Colonic mucosa (tissue), 4 donors: ENCODE measurements at regions not wholly inside any gene's neighbourhood (a gene's known extent, or its start where the extent isn't known, plus 50 kb on each side); places are given as distances from the start of the nearest gene placed in this dataset.

Source experiments
- DNase-seq: peaks from one replicate; pipeline ENCODE4 v3.0.0-alpha.2; 2020
- H3K27ac ChIP-seq: fragments of 200-600 bp; one replicate; pipeline ENCODE4 v1.8.0; 2021
- H3K27me3 ChIP-seq: fragments of 200-600 bp; one replicate; pipeline ENCODE4 v1.8.0; 2021
- H3K36me3 ChIP-seq: fragments of 200-600 bp; one replicate; pipeline ENCODE4 v1.8.0; 2021
- H3K4me1 ChIP-seq: fragments of 200-600 bp; one replicate; pipeline ENCODE4 v1.8.0; 2021; ENCODE audit warnings: mild to moderate bottlenecking
- H3K4me3 ChIP-seq: fragments of 200-600 bp; one replicate; pipeline ENCODE4 v1.8.0; 2021
- H3K9ac ChIP-seq, 2 donors: one replicate each; pipeline ENCODE4 v1.7.0; 2013; ENCODE audit warnings: control low read depth in 2 of 2, low read depth in 2 of 2, low read length in 2 of 2
- H3K9me3 ChIP-seq: fragments of 200-600 bp; one replicate; pipeline ENCODE4 v1.8.0; 2021
- intact Hi-C: fragments of 100-400 bp; cut with DNase I; formaldehyde crosslinking; loops from one replicate; pipeline ENCODE4 v1.14.1; 2022
- TF ChIP-seq, protein P1 (sequence below): fragments of 200-600 bp; IDR thresholded peaks from one replicate; pipeline ENCODE4 v1.8.0; 2022; ENCODE audit warnings: antibody characterized with exemption, mild to moderate bottlenecking
- donor health status: healthy.
- donor health status: DM: no; HTN: no; CAD: no.
- donor health status: DM: no; HTN: no; CAD: no.

DNA sequence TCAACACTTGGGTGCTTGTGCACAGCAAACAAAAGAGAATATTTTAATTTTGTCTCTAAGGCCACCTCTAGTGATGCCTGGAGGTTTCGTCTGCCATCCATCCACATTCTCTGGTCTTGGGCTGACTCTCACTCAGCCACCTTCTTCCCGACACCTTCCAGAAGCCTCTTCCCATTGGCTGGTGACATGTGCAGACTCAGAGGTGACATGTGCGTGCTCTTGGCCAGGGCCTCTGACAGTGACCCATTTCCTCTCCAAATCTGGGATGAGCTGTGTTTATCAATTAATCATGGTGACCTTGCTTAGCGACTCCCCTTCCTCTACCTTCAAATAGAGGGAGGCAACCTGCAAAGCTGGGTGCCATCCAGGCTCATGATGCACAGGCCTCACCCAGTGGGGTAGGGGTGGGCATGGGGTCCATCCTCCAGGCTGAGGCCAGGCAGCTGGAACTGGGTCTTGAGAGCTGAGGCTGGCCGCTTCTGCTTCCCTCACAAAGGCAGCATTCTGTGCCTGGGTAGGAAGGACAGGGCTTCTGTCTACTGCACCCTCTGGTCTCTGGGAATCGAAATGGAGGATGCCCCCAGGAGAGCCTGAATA lies 91.8 kb downstream of the DHCR7 start:
- Histone ChIP-seq H3K9me3 (no peaks in the 10 kb centered on the region), H3K4me1 (no peaks in the 10 kb centered on the region), H3K27ac (no peak overlapping the region), H3K4me3 (no peak overlapping the region), H3K9ac (no peak overlapping the region), H3K36me3 (no peaks in the 10 kb centered on the region), H3K27me3 (no peaks in the 10 kb centered on the region)
- TF ChIP-seq, protein P1, sequence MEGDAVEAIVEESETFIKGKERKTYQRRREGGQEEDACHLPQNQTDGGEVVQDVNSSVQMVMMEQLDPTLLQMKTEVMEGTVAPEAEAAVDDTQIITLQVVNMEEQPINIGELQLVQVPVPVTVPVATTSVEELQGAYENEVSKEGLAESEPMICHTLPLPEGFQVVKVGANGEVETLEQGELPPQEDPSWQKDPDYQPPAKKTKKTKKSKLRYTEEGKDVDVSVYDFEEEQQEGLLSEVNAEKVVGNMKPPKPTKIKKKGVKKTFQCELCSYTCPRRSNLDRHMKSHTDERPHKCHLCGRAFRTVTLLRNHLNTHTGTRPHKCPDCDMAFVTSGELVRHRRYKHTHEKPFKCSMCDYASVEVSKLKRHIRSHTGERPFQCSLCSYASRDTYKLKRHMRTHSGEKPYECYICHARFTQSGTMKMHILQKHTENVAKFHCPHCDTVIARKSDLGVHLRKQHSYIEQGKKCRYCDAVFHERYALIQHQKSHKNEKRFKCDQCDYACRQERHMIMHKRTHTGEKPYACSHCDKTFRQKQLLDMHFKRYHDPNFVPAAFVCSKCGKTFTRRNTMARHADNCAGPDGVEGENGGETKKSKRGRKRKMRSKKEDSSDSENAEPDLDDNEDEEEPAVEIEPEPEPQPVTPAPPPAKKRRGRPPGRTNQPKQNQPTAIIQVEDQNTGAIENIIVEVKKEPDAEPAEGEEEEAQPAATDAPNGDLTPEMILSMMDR: no peak
- intact Hi-C loops: no loop called here
- no peak for DNase-seq

DNA sequence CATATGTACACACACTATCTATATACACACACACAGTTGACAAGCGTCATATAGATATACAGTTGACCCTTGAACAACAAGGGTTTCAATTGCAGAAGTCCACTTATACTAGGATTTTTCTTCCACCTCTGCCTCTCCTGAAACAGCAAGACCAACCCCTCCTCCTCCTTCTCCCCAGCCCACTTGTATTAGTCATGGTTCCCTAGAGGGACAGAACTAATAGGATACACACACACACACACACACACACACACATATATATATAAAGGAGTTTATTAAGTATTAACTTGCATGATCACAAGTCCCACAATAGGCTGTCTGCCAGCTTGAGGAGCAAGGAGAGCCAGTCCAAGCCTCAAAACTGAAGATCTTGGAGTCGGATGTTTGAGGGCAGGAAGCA lies 92.9 kb downstream of the DHCR7 start:
- H3K4me1 ChIP-seq: no peaks in the 10 kb centered on the region
- no peak for DNase-seq
- no peak overlapping the region for H3K9ac ChIP-seq
- no peaks in the 10 kb centered on the region for H3K27me3 ChIP-seq
- intact Hi-C loops: no loop called here
- TF ChIP-seq, protein P1: no peak
- no peak overlapping the region for H3K4me3 ChIP-seq
- no peak overlapping the region for H3K27ac ChIP-seq
- no peaks in the 10 kb centered on the region for H3K36me3 ChIP-seq
- H3K9me3 ChIP-seq: no peaks in the 10 kb centered on the region

DNA sequence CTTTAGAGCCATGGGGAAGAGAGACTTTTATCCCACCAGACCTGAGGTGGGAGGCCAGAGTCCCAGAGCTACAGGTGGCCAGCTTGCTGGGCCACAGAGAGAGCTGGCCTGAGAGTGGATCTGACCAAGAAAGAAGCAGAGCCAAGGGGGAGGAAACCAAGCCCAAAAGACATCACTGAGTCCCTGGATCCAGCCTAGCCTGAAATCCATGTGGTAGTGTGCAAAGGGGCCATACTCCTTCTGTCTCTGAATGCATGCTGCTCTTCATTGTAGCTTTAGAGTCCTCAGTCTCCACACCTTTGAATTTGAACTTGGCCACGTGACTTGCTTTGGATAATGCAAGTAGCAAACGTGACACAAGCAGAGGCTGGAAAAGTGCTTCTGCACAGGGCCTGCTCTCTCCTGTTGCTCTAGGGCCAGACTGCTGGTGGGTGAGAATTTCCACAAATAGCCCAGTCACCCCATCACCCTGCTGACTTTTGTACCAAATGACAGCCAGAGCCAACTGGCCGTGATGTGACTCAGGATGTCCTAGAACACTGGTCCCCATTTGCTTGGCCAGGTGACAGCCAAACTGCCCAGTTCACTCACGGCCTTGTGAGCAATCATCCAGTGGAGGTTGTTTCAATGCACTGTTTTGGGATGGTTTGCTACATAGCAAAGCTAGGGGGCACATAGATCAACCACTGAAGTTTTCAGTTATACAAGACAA lies 93.6 kb downstream of the DHCR7 start:
- Histone ChIP-seq H3K4me1 (no peaks in the 10 kb centered on the region), H3K27me3 (no peaks in the 10 kb centered on the region), H3K9me3 (no peaks in the 10 kb centered on the region), H3K36me3 (no peaks in the 10 kb centered on the region), H3K4me3 (no peak overlapping the region), H3K27ac (no peak overlapping the region), H3K9ac (no peak overlapping the region)
- DNase-seq: no peak
- TF ChIP-seq, protein P1: no peak
- intact Hi-C loops: no loop called here

DNA sequence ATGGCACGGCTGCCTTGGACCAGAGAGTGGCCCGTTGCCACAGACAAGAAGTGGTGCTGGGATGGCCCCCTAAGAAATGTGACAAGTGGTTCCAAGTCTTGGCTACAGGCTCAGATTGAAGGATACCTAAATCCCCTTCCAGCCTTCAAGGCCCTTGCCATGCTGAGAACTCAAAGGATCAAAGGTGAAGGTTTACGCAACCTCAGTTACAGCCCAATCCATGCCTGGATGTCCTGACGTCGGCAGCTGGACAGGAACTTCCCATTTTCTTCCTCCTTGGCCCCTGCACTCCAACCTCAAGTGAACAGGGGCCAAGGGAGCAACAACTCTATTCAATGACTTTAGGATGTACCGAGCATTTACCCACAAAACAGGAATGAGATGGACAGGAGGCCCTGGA lies 95.4 kb downstream of the DHCR7 start:
- Histone ChIP-seq H3K9me3 (no peaks in the 10 kb centered on the region), H3K4me1 (no peaks in the 10 kb centered on the region), H3K27me3 (no peaks in the 10 kb centered on the region), H3K4me3 (no peak overlapping the region), H3K27ac (no peak overlapping the region), H3K36me3 (no peaks in the 10 kb centered on the region), H3K9ac (no peak overlapping the region)
- intact Hi-C loops: no loop called here
- TF ChIP-seq, protein P1: no peak
- no peak for DNase-seq

DNA sequence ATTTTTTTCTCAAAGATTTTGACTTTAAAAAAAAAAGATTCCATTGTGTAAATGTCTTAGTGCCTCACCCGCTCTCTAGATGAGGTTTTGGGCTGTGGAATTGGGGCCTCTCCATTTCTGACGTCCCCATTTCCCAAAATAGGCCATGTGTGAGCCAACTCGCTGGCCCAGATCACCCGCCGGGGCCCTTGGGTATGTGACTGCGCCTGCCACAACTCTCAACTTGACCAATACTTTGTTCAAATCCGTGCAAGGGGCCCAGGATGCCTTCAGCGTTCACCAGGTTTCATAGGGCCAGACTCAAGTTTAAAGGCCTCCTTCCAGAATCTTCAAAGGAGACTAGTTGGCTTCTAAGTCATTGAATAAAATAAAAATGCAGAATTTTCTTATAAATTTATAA lies 96.0 kb downstream of the DHCR7 start:
- H3K36me3 ChIP-seq: no peaks in the 10 kb centered on the region
- H3K9ac ChIP-seq: no peak overlapping the region
- H3K9me3 ChIP-seq: no peaks in the 10 kb centered on the region
- H3K4me1 ChIP-seq: no peaks in the 10 kb centered on the region
- intact Hi-C loops: no loop called here
- H3K4me3 ChIP-seq: no peak overlapping the region
- TF ChIP-seq, protein P1: no peak
- no peak overlapping the region for H3K27ac ChIP-seq
- no peaks in the 10 kb centered on the region for H3K27me3 ChIP-seq
- DNase-seq: no peak
